NCI-H146 treated with DMSO at 0.1 percent for 48 hours (cell line): ENCODE measurements at regions not wholly inside any gene's neighbourhood (a gene's known extent, or its start where the extent isn't known, plus 50 kb on each side); places are given as distances from the start of the nearest gene placed in this dataset.
"Not testable (repeated sequence)": the region's sequence is repeated elsewhere in the genome, so short reads cannot be mapped to it uniquely, and the experiment has no call there.

Experiments
- DNase-seq: peaks from one replicate; lab custom pipeline; 2025; ENCODE audit not compliant: unreplicated experiment; lab: John Stamatoyannopoulos, UW

GRCh38 chr13:50404769-50405168, 389.5 kb downstream of the KCNRG start:
- DNase-seq: no peak

- DNase-seq: no peak
Measured at GRCh38 chr13:50406831-50407230, 391.6 kb downstream of the KCNRG start.

- no peak for DNase-seq
Measured at GRCh38 chr13:50408068-50408467, 392.8 kb downstream of the KCNRG start.

DNA sequence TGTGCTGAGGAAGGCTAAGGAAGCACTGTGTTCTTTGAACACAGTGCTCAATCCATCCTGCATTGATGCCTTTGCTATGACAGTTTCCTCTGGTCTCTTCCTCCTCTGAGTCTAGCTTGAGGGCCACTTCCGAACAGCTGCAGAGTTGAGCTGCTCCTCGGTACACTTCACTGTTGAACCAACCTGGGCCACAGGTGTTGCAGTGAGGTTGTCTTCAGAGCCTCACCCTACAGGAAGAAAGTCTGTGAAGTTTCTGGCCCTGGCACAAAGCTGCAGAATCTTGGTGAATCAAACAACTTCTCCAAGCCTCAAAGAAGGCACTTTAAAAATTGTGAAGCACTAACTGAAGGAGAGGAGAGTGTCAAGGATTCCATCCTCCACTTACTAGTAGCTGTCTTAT, 394.0 kb downstream of the KCNRG start:
- DNase-seq: no peak

DNA sequence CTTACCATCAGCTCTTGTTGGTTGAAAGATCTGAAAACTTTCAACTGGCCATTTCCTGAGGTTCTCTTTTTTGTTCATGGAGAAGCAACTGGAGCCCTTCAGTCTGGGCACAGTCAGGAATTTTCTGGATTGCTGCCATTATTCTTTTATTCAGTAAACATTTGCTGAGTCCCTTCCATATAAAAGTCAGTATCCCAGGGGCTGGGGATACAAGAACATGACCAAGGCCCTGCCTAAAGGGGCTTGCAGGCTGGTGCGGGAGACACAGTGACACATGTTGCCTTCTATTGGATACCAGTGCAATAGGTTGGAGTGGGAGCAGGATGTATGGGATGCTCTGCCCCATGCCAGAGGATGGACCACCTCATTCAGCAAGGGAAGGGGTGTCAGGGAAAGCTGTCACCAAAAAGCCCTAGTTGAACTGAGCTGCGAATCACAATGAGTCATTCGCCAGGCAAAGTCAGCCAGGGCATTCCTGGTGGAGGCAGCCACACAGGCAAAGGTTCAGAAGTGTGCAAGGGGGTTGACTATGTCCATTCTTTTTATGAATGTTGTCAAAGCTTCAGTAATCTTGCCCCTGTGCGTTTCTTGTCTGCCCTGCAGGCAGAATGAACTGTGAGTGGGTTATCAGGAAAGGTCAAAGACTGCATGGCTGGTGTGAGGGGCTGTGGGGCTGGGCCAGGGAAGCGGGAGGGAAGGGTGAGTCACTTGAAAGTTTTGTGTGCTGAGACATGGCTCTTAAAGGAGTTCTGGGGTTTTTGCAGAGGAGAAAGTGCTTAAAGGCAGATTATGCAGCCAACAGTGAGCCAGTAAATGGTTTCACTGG, 395.9 kb downstream of the KCNRG start:
- no peak for DNase-seq

DNA sequence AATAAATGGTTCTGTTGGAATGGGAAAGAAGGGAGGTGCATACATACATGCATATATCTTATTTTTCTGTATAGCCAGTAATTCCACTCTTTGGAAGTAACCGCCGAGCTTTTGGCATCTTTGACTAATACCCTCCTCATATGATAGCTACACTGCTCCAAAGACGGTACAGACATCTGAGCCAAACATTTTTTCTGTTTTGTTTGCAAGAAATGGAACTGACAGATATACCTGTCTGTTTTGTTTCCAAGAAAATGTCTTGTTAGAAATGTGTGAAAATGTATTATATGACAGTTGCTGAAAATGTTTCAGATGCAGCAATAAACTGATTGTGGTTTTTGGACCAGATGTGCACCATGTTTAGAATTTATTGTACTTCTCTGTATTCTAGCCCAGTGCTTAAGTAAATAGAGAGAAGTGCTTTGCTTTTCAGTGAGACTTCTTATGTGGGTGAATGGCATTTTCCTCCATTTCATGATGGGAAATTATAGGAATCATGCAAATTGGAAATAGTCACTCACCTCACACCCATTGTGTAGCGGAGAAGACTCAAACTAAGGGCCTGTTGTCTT, 396.9 kb downstream of the KCNRG start:
- DNase-seq: no peak

DNA sequence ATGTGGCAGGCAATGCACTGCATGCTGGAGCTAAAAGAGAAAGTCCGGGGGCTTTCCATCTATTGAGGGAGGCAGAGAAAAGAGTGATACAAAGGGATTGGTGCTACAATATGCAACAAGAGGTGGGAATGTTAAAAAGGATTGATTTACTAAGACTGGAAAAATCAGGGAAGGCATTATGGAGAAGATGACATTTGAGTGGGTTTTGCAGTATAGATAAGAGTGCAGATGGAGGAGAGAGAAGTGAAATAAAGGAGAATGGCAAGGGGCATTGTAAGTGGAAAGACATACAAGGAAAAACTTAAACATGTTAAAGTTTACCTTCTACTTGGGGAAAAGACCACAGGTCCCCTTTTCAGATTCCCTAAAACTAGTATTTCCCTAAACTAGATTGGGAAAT, 399.4 kb downstream of the KCNRG start:
- no peak for DNase-seq

- no peak for DNase-seq
Measured at GRCh38 chr13:50415428-50415827, 400.2 kb downstream of the KCNRG start.

- DNase-seq: no peak
Measured at GRCh38 chr13:50417597-50417996, 402.4 kb downstream of the KCNRG start.

- no peak for DNase-seq
Measured at GRCh38 chr13:50419331-50419865, 404.2 kb downstream of the KCNRG start.

DNA sequence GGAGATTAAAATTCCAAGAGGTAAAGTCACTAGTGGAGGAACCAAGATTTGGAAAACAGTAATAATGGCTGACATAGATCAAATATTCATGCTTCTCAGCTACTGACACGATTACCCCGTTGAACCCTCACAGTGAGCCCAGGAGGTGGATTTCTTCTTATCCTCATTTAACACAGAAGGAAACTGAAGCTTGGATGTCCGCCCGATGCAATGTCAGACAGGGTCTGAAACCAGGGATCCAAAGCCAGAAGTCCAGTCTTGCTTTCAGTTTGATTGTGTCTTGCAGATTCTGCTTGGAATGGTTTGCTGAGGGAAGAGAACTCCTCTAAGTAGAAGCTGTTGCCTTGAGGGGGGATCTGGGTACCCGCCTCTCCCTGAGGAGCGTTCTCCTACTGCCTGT, 404.7 kb downstream of the KCNRG start:
- DNase-seq: no peak

DNA sequence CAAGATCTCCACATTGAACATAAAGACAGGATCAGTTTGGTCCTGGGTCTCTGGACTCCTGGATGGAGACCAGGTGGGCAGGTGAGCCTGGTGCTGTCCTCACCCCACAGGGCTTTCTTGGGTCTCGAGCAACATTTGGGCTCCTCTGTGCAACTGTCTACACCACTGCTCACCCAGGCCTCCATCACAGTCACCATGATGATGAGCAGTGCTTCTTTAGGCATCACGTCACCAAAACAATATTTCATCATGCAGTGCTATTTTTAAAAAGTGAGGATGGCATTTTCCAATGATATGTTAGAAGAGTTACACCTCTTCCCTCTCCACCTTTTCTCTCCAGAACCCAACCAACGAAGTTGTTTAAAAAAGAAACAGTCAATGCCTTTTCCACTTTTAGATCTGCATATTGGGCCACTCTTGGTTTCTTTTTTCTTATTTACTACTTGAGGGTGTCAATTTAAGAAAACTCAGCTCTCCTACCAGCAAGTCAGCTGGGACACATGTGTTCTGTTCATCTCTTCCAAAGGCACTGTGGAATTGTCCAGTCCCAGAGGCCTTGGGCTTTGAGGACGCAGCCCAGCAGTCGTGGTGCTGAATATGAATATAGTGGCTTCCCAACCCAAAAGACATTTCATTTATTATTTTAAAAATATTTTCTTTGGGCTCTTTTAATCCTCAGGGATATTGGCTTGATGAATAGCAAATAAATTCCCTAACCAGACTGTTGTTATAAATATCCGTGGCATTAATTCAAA, 405.7 kb downstream of the KCNRG start:
- DNase-seq: no peak

GRCh38 chr13:50421473-50422130, 406.4 kb downstream of the KCNRG start:
- DNase-seq: no peak

GRCh38 chr13:50422181-50423148, 407.2 kb downstream of the KCNRG start:
- no peak for DNase-seq

DNA sequence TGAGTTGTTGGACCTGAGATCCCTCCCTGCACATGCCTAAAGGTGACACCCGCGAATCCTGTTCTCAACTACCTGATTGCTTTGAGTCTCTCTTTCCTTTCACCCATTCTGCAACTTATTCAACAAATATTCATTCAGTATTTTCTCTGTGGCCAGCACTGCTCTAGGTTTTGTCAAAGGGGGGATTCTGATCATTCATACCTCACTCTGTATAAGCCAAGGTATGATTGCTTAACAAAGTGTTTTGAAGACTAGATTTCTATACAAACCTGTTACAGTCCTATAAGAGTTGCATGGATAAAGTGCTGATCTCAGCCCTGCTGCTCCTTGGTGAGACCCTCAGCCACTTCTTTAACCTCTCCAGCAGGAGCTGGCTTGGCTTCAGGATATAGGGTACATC, 409.7 kb downstream of the KCNRG start:
- DNase-seq: no peak

- no peak for DNase-seq
Measured at GRCh38 chr13:50425772-50426171, 410.5 kb downstream of the KCNRG start.

GRCh38 chr13:50426927-50427326, 411.7 kb downstream of the KCNRG start:
- no peak for DNase-seq

DNA sequence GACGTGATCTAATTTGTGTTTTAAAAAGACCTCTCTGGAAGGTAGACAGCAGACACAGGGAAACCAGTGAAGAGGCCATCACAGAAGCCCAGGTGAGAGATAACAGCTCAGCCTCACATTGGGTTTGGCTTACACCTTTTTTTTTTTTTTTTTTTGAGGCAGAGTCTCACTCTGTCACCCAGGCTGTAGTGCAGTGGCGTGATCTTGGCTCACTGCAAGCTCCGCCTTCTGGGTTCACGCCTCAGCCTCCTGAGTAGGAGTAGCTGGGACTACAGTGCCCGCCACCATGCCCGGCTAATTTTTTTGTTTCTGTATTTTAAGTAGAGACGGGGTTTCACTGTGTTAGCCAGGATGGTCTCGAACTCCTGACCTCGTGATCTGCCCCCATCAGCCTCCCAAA, 412.3 kb downstream of the KCNRG start:
- DNase-seq: not testable (repeated sequence)

DNA sequence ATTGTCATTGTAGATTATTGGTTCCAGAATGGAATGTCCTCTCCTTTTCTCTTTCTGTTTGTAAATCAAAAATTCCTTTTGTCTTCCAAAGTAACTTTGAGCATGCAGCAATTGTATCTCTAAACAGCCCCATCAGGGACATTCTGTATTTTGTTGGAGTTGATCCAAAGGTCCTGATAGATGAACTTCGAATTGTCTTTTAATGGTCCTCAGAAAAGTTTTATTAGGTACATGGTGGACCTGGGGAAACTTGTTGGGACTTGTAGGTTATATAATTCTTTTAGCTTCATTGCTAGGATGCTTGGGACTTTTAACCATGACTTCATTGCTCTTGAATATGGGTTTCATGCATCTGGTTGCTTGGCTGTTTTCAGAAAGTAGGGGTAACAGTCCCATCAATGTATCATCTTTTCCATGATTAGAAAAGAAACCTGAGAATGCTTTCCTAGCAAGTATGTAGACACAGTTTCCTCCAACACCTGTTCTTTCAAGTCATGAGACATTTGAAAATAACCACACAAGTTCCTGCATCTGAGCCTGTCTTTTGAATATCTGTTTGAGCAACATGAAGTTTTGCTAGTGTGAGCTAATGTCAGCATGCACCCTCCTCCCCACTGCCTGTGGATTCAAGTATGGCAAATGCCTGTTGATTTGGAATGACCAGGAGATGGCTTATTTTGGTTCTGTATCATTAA, 413.1 kb downstream of the KCNRG start:
- no peak for DNase-seq

- DNase-seq: no peak
Measured at GRCh38 chr13:50435011-50435410, 408.5 kb downstream of the DLEU7 start.
